Karpas-422 (cell line): ENCODE measurements at regions not wholly inside any gene's neighbourhood (a gene's known extent, or its start where the extent isn't known, plus 50 kb on each side); places are given as distances from the start of the nearest gene placed in this dataset.

Experiments used
- DNase-seq: peaks from one replicate; pipeline ENCODE4 v3.0.0-alpha.2; 2015
- H2AFZ ChIP-seq: fragments of 200-600 bp; sonication (generic); 2 replicates; pipeline ENCODE4 v1.6.1; 2014; ENCODE audit warnings: antibody characterized with exemption, low read length, mixed read lengths
- H3K27ac ChIP-seq: fragments of 200-600 bp; sonication (generic); 2 replicates; pipeline ENCODE4 v1.5.1; 2014; ENCODE audit warnings: mild to moderate bottlenecking, low read length, moderate library complexity
- H3K27me3 ChIP-seq: fragments of 200-600 bp; sonication (generic); 2 replicates; pipeline ENCODE4 v1.6.1; 2014; ENCODE audit warnings: low read length, mixed read lengths
- H3K36me3 ChIP-seq: fragments of 200-600 bp; sonication (generic); 2 replicates; pipeline ENCODE4 v1.6.1; 2014; ENCODE audit warnings: low read length, mixed read lengths; ENCODE audit not compliant: insufficient read depth
- H3K4me1 ChIP-seq: fragments of 200-600 bp; sonication (generic); 2 replicates; pipeline ENCODE4 v1.6.1; 2014; ENCODE audit warnings: mild to moderate bottlenecking, low read length, mixed read lengths
- H3K4me2 ChIP-seq: fragments of 200-600 bp; sonication (generic); 2 replicates; pipeline ENCODE4 v1.6.1; 2014; ENCODE audit warnings: low read length, low read depth, mild to moderate bottlenecking; ENCODE audit not compliant: poor library complexity, severe bottlenecking
- H3K4me3 ChIP-seq: fragments of 200-600 bp; sonication (generic); 2 replicates; pipeline ENCODE4 v1.5.1; 2014; ENCODE audit warnings: mild to moderate bottlenecking, antibody characterized with exemption, low read length, mixed read lengths
- H3K79me2 ChIP-seq: fragments of 200-600 bp; sonication (generic); 2 replicates; pipeline ENCODE4 v1.6.1; 2014; ENCODE audit warnings: mild to moderate bottlenecking, low read length, mixed read lengths
- H3K9ac ChIP-seq: fragments of 200-600 bp; sonication (generic); 2 replicates; pipeline ENCODE4 v1.6.0; 2014; ENCODE audit warnings: low read length
- H3K9me2 ChIP-seq: fragments of 200-600 bp; sonication (generic), shearing (Covaris generic); replicated peaks from 2 replicates; pipeline ENCODE4 v1.6.0; 2014; ENCODE audit warnings: mild to moderate bottlenecking, low read length, moderate library complexity; ENCODE audit not compliant: insufficient read depth
- H3K9me3 ChIP-seq: fragments of 300-700, 200-600 bp; sonication (generic); 2 replicates; pipeline ENCODE4 v1.6.1; 2014; ENCODE audit warnings: low read length, mixed read lengths
- H4K20me1 ChIP-seq: fragments of 200-600 bp; sonication (generic); 2 replicates; pipeline ENCODE4 v1.6.1; 2014; ENCODE audit warnings: mild to moderate bottlenecking, antibody characterized with exemption, low read length, low read depth; ENCODE audit not compliant: insufficient read depth

GRCh38 chrY:15418613-15419012, 894.3 kb downstream of the NLGN4Y start:
- H3K4me1 ChIP-seq: no peaks in the 10 kb centered on the region
- no peaks in the 10 kb centered on the region for H3K27me3 ChIP-seq
- no peaks in the 10 kb centered on the region for H3K9me3 ChIP-seq

GRCh38 chrY:15424665-15425132, 900.4 kb downstream of the NLGN4Y start:
- Histone ChIP-seq H3K4me1 (no peaks in the 10 kb centered on the region), H3K9ac (no peak overlapping the region), H2AFZ (no peak overlapping the region), H4K20me1 (no peaks in the 10 kb centered on the region), H3K27me3 (no peaks in the 10 kb centered on the region), H3K9me3 (no peaks in the 10 kb centered on the region), H3K4me3 (no peak overlapping the region), H3K4me2 (no peak overlapping the region), H3K9me2 (no peaks in the 10 kb centered on the region), H3K36me3 (no peaks in the 10 kb centered on the region), H3K27ac (no peak overlapping the region), H3K79me2 (no peaks in the 10 kb centered on the region)
- no peak for DNase-seq

More at GRCh38 chrY:15418613-15419012, 894.3 kb downstream of the NLGN4Y start:
- no peak overlapping the region for H3K27ac ChIP-seq
- DNase-seq: no peak
- H3K9me2 ChIP-seq: no peaks in the 10 kb centered on the region
- no peaks in the 10 kb centered on the region for H4K20me1 ChIP-seq
- no peak overlapping the region for H2AFZ ChIP-seq
- no peak overlapping the region for H3K4me2 ChIP-seq
- no peaks in the 10 kb centered on the region for H3K36me3 ChIP-seq
- no peak overlapping the region for H3K9ac ChIP-seq
- H3K4me3 ChIP-seq: no peak overlapping the region
- H3K79me2 ChIP-seq: no peaks in the 10 kb centered on the region

DNA sequence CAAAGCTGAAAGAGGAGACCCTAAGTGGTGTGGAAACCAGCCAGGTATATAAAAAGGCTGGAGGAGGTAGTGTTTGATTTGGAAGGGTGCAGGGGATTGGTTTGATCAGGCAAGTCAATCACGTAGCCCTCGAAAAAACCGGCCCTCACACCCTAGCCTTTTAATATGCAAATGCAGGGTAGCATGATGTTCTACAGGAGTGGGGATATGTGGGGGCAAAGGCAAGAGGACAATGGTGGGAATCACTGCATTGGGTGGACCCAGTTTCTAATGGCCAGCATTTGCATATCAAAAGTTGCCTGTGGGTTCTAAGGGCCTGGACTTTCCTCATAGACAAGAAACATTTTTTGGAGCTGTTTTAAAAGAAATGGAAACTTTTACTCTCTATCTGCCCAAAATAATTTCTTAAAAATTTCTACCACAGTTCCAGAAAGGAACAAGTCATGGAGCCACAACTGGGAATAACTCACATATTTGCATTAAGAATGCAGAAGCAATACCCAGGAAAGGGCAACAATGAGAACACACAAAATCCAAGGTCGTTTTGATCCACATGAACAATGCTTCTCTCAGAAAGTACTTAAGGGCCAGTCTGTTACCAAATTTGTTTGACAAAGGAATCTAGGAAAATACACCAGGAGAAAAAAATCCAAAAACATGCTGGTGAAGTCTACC, 915.8 kb downstream of the NLGN4Y start:
- Histone ChIP-seq H3K9me3 (no peaks in the 10 kb centered on the region), H3K36me3 (no peaks in the 10 kb centered on the region), H3K9me2 (no peaks in the 10 kb centered on the region), H3K27me3 (no peaks in the 10 kb centered on the region), H3K4me2 (no peak overlapping the region), H4K20me1 (no peaks in the 10 kb centered on the region), H2AFZ (no peak overlapping the region), H3K79me2 (no peaks in the 10 kb centered on the region), H3K27ac (no peak overlapping the region), H3K9ac (no peak overlapping the region), H3K4me1 (no peaks in the 10 kb centered on the region), H3K4me3 (no peak overlapping the region)
- no peak for DNase-seq

GRCh38 chrY:15440696-15441408, 916.5 kb downstream of the NLGN4Y start:
- no peaks in the 10 kb centered on the region for H3K9me3 ChIP-seq
- H3K4me2 ChIP-seq: no peak overlapping the region
- H2AFZ ChIP-seq: no peak overlapping the region
- no peak overlapping the region for H3K27ac ChIP-seq
- no peaks in the 10 kb centered on the region for H3K36me3 ChIP-seq
- H4K20me1 ChIP-seq: no peaks in the 10 kb centered on the region
- H3K4me1 ChIP-seq: no peaks in the 10 kb centered on the region
- H3K9ac ChIP-seq: no peak overlapping the region
- H3K27me3 ChIP-seq: no peaks in the 10 kb centered on the region
- H3K79me2 ChIP-seq: no peaks in the 10 kb centered on the region
- no peak overlapping the region for H3K4me3 ChIP-seq
- DNase-seq: no peak
- H3K9me2 ChIP-seq: no peaks in the 10 kb centered on the region

DNA sequence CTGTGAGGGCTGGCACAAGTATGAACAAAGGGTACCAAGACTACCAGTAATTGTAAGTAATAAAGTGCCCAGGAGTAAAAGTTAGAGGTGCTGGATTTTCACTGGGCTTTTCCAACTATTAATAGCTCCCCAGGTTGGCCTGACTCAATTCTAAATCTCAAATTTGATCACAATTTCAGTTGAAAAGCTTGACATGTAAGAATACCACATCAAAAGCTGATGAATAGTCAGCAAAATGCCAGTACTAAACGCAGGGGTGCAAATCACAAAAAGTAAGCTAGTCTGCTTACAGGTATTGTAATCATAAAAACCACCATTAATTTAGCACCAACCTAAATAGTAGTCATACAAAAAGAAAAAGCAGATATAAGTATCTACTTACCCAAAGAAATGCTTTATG, 917.5 kb downstream of the NLGN4Y start:
- no peaks in the 10 kb centered on the region for H3K4me1 ChIP-seq
- no peaks in the 10 kb centered on the region for H4K20me1 ChIP-seq
- H3K9ac ChIP-seq: no peak overlapping the region
- DNase-seq: no peak
- H2AFZ ChIP-seq: no peak overlapping the region
- H3K27me3 ChIP-seq: no peaks in the 10 kb centered on the region
- H3K4me3 ChIP-seq: no peak overlapping the region
- no peaks in the 10 kb centered on the region for H3K9me2 ChIP-seq
- H3K79me2 ChIP-seq: no peaks in the 10 kb centered on the region
- H3K9me3 ChIP-seq: no peaks in the 10 kb centered on the region
- H3K27ac ChIP-seq: no peak overlapping the region
- H3K4me2 ChIP-seq: no peak overlapping the region
- no peaks in the 10 kb centered on the region for H3K36me3 ChIP-seq

- Histone ChIP-seq H3K4me1 (no peaks in the 10 kb centered on the region), H2AFZ (no peak overlapping the region), H3K36me3 (no peaks in the 10 kb centered on the region), H4K20me1 (no peaks in the 10 kb centered on the region), H3K9me3 (no peaks in the 10 kb centered on the region), H3K27me3 (no peaks in the 10 kb centered on the region), H3K79me2 (no peaks in the 10 kb centered on the region), H3K9ac (no peak overlapping the region), H3K9me2 (no peaks in the 10 kb centered on the region), H3K4me3 (no peak overlapping the region), H3K27ac (no peak overlapping the region), H3K4me2 (no peak overlapping the region)
- no peak for DNase-seq
These were observed 921.5 kb downstream of the NLGN4Y start for GRCh38 chrY:15445871-15446270.

DNA sequence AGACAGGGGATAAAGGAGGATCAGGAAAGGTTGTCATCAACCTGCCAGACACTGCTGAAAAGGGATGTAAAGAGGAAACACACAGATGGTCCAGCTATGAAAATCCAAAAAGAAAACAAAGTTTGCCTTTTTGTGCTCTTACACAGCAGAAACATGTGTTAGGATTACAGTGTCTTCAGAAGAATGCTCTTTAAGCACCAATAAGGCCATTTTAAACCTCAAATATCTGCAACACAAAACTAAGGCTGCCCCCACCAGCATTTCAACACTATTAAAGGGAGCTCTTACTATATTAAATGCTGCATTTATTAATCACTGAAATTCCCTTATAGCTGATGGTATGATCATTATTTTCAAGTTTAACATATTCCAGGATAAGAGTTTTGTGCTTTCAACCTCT, 922.5 kb downstream of the NLGN4Y start:
- H2AFZ ChIP-seq: no peak overlapping the region
- no peaks in the 10 kb centered on the region for H3K4me1 ChIP-seq
- H3K27ac ChIP-seq: no peak overlapping the region
- DNase-seq: no peak
- no peak overlapping the region for H3K4me3 ChIP-seq
- H3K36me3 ChIP-seq: no peaks in the 10 kb centered on the region
- no peaks in the 10 kb centered on the region for H3K9me3 ChIP-seq
- no peaks in the 10 kb centered on the region for H3K79me2 ChIP-seq
- no peaks in the 10 kb centered on the region for H3K27me3 ChIP-seq
- H3K9me2 ChIP-seq: no peaks in the 10 kb centered on the region
- H4K20me1 ChIP-seq: no peaks in the 10 kb centered on the region
- no peak overlapping the region for H3K9ac ChIP-seq
- no peak overlapping the region for H3K4me2 ChIP-seq

DNA sequence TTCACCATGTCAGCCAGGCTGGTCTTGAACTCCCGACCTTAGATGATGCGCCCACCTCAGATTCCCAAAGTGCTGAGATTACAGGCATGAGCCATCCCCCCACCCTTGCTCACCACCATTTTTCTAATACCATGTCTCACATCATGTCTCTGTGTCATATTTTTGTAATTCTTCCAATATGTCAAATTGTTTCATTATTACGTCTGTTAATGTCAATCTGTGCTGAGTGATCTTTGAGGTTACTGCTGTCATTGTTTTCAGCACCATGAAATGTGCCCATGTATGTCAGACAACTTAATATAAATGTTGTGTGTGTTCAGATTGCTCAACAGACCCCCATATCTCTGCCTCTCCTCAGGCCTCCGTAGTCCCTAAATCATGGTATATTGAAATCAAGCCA, 923.6 kb downstream of the NLGN4Y start:
- H3K27ac ChIP-seq: no peak overlapping the region
- no peaks in the 10 kb centered on the region for H3K9me2 ChIP-seq
- no peak overlapping the region for H3K4me3 ChIP-seq
- no peaks in the 10 kb centered on the region for H3K27me3 ChIP-seq
- DNase-seq: no peak
- H4K20me1 ChIP-seq: no peaks in the 10 kb centered on the region
- H3K4me1 ChIP-seq: no peaks in the 10 kb centered on the region
- no peaks in the 10 kb centered on the region for H3K36me3 ChIP-seq
- no peak overlapping the region for H2AFZ ChIP-seq
- no peak overlapping the region for H3K9ac ChIP-seq
- H3K4me2 ChIP-seq: no peak overlapping the region
- H3K79me2 ChIP-seq: no peaks in the 10 kb centered on the region
- no peaks in the 10 kb centered on the region for H3K9me3 ChIP-seq
